HUDEP-2 (cell line): ENCODE measurements at regions not wholly inside any gene's neighbourhood (a gene's known extent, or its start where the extent isn't known, plus 50 kb on each side); places are given as distances from the start of the nearest gene placed in this dataset.
A peak's percentile ranks its signal among the peaks of the same experiment; 100 is the strongest.
"Not testable (repeated sequence)": the region's sequence is repeated elsewhere in the genome, so short reads cannot be mapped to it uniquely, and the experiment has no call there.

Experiments used
- DNase-seq, 76 experiments: peaks; one replicate each; lab custom pipeline; 2025; ENCODE audit not compliant: unreplicated experiment in 76 of 76; lab: John Stamatoyannopoulos, UW

GRCh38 chr6:87772597-87773530 lies 70.8 kb upstream of the AKIRIN2 start:
- peak in 1 of 76 experiments; percentile 9 for DNase-seq

- DNase-seq: no peak
Measured at GRCh38 chr6:87767478-87767877, 65.4 kb upstream of the AKIRIN2 start.

GRCh38 chr6:87766211-87766610 lies 64.2 kb upstream of the AKIRIN2 start:
- no peak for DNase-seq

- no peak for DNase-seq
Measured at GRCh38 chr6:87763901-87764300, 61.9 kb upstream of the AKIRIN2 start.

- no peak for DNase-seq
Measured at GRCh38 chr6:87763276-87763675, 61.2 kb upstream of the AKIRIN2 start.

DNA sequence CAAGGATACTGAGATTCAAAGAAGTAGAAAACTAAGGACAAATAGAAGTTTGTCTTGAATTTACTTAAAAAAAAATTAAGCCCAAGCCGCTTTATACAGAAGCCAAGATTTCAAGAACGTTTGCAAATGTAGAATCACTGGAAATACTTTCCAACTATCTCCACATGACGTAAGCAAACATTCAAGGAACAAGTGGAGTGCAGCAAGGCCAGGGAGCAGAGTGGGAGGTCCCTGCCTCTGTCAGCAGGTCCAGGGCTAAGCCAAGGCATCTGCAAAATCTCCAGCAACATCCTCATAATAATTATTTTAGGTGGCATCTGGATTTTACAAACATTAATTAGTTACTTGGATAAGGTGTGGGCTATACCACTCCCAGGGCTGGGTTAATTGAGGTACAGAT lies 60.1 kb upstream of the AKIRIN2 start:
- DNase-seq: no peak

DNA sequence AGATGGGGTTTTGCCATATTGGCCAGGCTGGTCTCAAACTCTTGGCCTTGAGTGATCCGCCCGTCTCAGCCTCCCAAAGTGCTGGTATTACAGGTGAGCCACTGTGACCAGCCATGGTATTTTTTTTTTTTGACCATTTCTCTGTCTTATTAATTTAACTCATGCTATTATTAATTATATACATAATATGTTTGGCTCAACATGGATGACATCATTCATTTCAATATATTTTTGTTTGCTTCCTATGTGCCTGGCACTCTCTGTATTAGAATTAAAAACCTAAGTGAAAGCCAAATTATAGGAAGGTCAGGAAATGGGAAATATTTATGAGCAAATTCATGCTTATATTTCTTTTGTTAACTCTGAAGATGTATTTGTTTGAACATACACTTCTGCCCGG lies 55.8 kb upstream of the AKIRIN2 start:
- no peak for DNase-seq

- peak in 39 of 76 experiments; percentile 3 to 74 (median 33) for DNase-seq
Measured at GRCh38 chr6:87756858-87757257, 54.8 kb upstream of the AKIRIN2 start.

DNA sequence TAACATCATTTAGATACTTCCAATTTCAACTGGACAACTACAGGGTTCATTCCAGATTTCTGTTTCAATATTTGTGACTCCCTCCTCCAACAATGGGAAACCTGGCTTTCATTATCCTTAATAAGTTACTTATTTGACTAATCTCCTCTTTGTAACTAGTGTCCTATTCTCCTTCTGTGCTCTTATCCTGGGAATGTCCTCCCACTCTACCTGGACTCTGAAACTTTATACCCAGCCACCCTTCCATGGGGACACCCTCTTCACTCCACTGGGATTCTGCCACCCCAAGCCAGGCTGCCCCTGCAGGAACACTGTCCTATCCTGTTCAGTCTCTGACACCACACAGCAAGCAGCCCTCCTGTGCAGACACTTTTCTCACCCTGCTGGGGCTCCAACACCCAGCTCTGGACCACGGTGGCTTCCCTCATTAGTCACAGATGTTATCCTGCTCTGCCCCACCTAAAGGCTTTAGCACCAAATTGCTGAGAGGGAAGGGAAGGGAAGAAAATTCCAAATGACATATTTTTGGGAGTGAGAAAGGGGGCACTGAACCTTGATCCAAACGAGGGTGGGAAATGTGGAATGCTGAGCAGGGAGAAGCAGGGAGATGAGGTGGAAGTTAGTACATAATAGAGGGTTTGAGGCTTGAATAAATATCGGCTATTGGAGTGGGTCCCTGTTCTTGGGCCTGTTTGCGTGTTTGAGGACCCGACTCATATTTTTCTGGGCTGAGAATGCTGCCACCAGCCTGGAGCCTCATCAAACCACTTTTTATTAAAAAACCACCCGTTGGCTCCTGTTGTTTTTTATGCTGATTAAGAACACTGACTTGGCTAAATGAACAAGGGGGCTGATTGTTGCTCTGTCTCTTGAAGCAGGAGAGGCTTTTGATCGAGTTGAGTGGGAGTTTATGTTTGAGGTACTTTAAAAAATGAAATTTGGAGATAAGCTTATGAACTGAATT lies 54.0 kb upstream of the AKIRIN2 start:
- DNase-seq: peak in 1 of 76 experiments; percentile 18

DNA sequence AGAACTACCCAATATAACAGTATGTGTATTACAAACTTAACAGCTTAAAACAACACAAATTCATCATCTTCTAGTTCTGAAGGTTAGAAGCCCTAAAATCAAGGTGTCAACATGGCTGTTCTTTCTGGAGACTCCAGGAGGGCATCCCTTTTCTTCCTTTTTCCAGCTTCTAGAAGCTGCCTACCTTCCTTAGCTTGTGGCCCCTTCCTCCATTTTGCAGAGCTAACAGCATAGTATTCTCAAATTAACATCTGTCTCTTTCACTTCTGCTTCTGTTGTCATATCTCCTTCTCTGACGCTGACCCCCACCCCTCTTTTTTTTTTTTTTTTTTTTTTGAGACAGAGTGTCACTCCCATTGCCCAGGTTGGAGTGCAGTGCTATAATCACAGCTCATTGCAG lies 52.8 kb upstream of the AKIRIN2 start:
- no peak for DNase-seq

- DNase-seq: no peak
Measured at GRCh38 chr6:87753131-87753685, 51.2 kb upstream of the AKIRIN2 start.

DNA sequence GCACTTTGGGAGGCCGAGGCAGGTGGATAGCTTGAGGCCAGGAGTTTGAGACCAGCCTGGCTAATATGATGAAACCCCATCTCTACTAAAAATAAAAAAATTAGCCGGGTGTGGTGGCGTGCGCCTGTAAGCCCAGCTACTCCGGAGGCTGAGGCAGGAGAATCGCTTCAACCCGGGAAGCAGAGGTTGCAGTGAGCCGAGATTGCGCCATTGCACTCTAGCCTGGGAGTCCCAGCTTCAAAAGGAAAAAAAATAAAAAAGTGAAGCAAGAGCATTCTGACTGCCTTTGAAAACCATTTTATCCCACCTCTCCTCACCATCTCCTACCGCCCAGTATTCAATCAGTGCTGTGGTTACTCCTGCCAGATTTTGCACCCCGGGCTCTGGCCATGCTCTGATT lies 50.5 kb upstream of the AKIRIN2 start:
- not testable (repeated sequence) for DNase-seq
